ENCODE measurements at regions not wholly inside any gene's neighbourhood (a gene's known extent, or its start where the extent isn't known, plus 50 kb on each side); places are given as distances from the start of the nearest gene placed in this dataset.

DNA sequence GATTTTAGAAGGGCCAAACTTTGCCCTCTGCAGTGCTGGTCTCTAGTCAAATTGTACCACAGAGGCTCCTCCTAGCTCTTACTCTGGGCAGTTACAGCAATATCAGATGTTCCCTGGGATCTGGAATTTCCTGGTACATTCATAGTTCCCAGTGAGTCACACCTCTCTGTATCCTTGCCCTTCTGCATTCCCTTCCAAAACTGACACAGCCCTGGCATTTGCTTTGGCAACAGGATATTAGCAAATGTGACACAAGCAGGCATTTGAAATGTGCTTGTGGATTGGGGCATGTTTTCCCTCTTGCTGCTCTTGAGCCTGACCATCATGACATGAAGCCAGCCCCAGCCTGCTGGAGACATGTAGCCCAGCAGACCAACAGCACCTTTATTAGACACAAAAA, 284.7 kb upstream of the AKR1E2 start (continued):
- TF ChIP-seq TP53 (CRISPR knock-in tag; IDR thresholded peaks at IDR 0.05) = no peak
- TF ChIP-seq NFATC4 (CRISPR knock-in tag; IDR thresholded peaks at IDR 0.05) = no peak
- no peak for TF ChIP-seq OVOL2 (CRISPR knock-in tag; IDR thresholded peaks at IDR 0.05; ENCODE audit: borderline replicate concordance)
- TF ChIP-seq ZNF232 (CRISPR knock-in tag; IDR thresholded peaks at IDR 0.05) = no peak

DNA sequence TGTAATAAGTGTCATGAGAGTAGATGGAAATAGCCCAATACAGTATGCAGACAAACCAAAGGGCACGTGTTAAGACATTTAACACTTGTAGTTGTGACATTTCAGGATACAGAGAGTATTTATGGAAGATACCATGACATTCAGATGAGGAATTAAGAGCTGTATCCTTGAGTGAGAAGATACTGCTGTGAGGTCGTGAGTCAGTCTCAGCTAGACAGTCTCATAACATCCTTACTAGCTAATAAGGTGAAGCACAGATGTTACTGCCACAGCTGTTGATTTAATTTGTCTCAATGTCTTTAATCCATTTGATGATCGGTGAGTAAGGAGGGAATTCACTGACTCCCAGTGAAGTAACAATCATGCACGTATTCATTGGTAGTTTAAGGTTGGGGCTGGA, 288.0 kb upstream of the AKR1E2 start:
- Mint-ChIP-seq H3K27ac (no peak overlapping the region), H3K9me3 (peaks cover 40% of the 10 kb centered on the region), H3K27me3 (ENCODE audit: low read depth) (no peaks in the 10 kb centered on the region), H3K4me1 (no peaks in the 10 kb centered on the region), H3K36me3 (peaks cover 9% of the 10 kb centered on the region; the same call in 1 of the 2 replicates), H3K4me3 (no peak overlapping the region)
- POLR2A ChIA-PET = interaction anchor here (0.6 kb wide), 1 partner anchor 28 kb away, joined by 5 read pairs; no protein-coding TSS in a partner anchor
- TF ChIP-seq, protein P1, sequence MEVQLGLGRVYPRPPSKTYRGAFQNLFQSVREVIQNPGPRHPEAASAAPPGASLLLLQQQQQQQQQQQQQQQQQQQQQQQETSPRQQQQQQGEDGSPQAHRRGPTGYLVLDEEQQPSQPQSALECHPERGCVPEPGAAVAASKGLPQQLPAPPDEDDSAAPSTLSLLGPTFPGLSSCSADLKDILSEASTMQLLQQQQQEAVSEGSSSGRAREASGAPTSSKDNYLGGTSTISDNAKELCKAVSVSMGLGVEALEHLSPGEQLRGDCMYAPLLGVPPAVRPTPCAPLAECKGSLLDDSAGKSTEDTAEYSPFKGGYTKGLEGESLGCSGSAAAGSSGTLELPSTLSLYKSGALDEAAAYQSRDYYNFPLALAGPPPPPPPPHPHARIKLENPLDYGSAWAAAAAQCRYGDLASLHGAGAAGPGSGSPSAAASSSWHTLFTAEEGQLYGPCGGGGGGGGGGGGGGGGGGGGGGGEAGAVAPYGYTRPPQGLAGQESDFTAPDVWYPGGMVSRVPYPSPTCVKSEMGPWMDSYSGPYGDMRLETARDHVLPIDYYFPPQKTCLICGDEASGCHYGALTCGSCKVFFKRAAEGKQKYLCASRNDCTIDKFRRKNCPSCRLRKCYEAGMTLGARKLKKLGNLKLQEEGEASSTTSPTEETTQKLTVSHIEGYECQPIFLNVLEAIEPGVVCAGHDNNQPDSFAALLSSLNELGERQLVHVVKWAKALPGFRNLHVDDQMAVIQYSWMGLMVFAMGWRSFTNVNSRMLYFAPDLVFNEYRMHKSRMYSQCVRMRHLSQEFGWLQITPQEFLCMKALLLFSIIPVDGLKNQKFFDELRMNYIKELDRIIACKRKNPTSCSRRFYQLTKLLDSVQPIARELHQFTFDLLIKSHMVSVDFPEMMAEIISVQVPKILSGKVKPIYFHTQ (CRISPR knock-in tag; IDR thresholded peaks at IDR 0.05) = no peak
- TF ChIP-seq ZNF138 (CRISPR knock-in tag; conservative IDR thresholded peaks at IDR 0.05) = no peak
- no peak for TF ChIP-seq IRF2 (CRISPR knock-in tag; IDR thresholded peaks at IDR 0.05; ENCODE audit: borderline replicate concordance, low read depth)
- TF ChIP-seq, protein P2, sequence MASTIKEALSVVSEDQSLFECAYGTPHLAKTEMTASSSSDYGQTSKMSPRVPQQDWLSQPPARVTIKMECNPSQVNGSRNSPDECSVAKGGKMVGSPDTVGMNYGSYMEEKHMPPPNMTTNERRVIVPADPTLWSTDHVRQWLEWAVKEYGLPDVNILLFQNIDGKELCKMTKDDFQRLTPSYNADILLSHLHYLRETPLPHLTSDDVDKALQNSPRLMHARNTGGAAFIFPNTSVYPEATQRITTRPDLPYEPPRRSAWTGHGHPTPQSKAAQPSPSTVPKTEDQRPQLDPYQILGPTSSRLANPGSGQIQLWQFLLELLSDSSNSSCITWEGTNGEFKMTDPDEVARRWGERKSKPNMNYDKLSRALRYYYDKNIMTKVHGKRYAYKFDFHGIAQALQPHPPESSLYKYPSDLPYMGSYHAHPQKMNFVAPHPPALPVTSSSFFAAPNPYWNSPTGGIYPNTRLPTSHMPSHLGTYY (CRISPR knock-in tag; IDR thresholded peaks at IDR 0.05) = no peak
- TF ChIP-seq ETV6 (CRISPR knock-in tag; IDR thresholded peaks at IDR 0.05) = no peak
- TF ChIP-seq, protein P3, sequence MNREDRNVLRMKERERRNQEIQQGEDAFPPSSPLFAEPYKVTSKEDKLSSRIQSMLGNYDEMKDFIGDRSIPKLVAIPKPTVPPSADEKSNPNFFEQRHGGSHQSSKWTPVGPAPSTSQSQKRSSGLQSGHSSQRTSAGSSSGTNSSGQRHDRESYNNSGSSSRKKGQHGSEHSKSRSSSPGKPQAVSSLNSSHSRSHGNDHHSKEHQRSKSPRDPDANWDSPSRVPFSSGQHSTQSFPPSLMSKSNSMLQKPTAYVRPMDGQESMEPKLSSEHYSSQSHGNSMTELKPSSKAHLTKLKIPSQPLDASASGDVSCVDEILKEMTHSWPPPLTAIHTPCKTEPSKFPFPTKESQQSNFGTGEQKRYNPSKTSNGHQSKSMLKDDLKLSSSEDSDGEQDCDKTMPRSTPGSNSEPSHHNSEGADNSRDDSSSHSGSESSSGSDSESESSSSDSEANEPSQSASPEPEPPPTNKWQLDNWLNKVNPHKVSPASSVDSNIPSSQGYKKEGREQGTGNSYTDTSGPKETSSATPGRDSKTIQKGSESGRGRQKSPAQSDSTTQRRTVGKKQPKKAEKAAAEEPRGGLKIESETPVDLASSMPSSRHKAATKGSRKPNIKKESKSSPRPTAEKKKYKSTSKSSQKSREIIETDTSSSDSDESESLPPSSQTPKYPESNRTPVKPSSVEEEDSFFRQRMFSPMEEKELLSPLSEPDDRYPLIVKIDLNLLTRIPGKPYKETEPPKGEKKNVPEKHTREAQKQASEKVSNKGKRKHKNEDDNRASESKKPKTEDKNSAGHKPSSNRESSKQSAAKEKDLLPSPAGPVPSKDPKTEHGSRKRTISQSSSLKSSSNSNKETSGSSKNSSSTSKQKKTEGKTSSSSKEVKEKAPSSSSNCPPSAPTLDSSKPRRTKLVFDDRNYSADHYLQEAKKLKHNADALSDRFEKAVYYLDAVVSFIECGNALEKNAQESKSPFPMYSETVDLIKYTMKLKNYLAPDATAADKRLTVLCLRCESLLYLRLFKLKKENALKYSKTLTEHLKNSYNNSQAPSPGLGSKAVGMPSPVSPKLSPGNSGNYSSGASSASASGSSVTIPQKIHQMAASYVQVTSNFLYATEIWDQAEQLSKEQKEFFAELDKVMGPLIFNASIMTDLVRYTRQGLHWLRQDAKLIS (CRISPR knock-in tag; IDR thresholded peaks at IDR 0.05; ENCODE audit: borderline replicate concordance) = no peak
- TF ChIP-seq, protein P4, sequence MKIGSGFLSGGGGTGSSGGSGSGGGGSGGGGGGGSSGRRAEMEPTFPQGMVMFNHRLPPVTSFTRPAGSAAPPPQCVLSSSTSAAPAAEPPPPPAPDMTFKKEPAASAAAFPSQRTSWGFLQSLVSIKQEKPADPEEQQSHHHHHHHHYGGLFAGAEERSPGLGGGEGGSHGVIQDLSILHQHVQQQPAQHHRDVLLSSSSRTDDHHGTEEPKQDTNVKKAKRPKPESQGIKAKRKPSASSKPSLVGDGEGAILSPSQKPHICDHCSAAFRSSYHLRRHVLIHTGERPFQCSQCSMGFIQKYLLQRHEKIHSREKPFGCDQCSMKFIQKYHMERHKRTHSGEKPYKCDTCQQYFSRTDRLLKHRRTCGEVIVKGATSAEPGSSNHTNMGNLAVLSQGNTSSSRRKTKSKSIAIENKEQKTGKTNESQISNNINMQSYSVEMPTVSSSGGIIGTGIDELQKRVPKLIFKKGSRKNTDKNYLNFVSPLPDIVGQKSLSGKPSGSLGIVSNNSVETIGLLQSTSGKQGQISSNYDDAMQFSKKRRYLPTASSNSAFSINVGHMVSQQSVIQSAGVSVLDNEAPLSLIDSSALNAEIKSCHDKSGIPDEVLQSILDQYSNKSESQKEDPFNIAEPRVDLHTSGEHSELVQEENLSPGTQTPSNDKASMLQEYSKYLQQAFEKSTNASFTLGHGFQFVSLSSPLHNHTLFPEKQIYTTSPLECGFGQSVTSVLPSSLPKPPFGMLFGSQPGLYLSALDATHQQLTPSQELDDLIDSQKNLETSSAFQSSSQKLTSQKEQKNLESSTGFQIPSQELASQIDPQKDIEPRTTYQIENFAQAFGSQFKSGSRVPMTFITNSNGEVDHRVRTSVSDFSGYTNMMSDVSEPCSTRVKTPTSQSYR (CRISPR knock-in tag; IDR thresholded peaks at IDR 0.05) = no peak
- TF ChIP-seq ZNF396 (CRISPR knock-in tag; IDR thresholded peaks at IDR 0.05; ENCODE audit: borderline replicate concordance) = no peak
- TF ChIP-seq, protein P5, sequence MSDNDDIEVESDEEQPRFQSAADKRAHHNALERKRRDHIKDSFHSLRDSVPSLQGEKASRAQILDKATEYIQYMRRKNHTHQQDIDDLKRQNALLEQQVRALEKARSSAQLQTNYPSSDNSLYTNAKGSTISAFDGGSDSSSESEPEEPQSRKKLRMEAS (CRISPR knock-in tag; IDR thresholded peaks at IDR 0.05) = no peak
- TF ChIP-seq, protein P6, sequence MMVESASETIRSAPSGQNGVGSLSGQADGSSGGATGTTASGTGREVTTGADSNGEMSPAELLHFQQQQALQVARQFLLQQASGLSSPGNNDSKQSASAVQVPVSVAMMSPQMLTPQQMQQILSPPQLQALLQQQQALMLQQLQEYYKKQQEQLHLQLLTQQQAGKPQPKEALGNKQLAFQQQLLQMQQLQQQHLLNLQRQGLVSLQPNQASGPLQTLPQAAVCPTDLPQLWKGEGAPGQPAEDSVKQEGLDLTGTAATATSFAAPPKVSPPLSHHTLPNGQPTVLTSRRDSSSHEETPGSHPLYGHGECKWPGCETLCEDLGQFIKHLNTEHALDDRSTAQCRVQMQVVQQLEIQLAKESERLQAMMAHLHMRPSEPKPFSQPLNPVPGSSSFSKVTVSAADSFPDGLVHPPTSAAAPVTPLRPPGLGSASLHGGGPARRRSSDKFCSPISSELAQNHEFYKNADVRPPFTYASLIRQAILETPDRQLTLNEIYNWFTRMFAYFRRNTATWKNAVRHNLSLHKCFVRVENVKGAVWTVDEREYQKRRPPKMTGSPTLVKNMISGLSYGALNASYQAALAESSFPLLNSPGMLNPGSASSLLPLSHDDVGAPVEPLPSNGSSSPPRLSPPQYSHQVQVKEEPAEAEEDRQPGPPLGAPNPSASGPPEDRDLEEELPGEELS (CRISPR knock-in tag; IDR thresholded peaks at IDR 0.05) = no peak
- TF ChIP-seq ESRRA (CRISPR knock-in tag; IDR thresholded peaks at IDR 0.05; ENCODE audit: borderline replicate concordance) = no peak
- no peak for ATAC-seq
- CTCF ChIA-PET = no interaction called here
- DNase-seq (ENCODE audit: low spot score) = no peak
